ENCODE measurements at regions not wholly inside any gene's neighbourhood (a gene's known extent, or its start where the extent isn't known, plus 50 kb on each side); places are given as distances from the start of the nearest gene placed in this dataset.

- intact Hi-C loops (cut with DNase I; ENCODE audit: low total_unique reads) = no loop called here
- DNase-seq (ENCODE audit: low spot score in 2 of 2) = no peak
- no peak overlapping the region for H3K4me3 ChIP-seq (ENCODE audit: low read depth, poor library complexity, severe bottlenecking)
- no peak for TF ChIP-seq POLR2A (IDR thresholded peaks at IDR 0.05)
- no peak for TF ChIP-seq CTCF (IDR thresholded peaks at IDR 0.05)
- 50 to 63% methylated on average over 5 of the region's 5 CpGs for WGBS, 2 donors
Measured at GRCh38 chr5:25345240-25345771, 700.5 kb upstream of the CDH10 start.

GRCh38 chr5:25339541-25339940, 694.8 kb upstream of the CDH10 start:
- 68 to 74% methylated on average over 5 of the region's 5 CpGs for WGBS, 2 donors
- intact Hi-C loops (cut with DNase I; ENCODE audit: low total_unique reads) = no loop called here
- TF ChIP-seq POLR2A (IDR thresholded peaks at IDR 0.05) = no peak
- no peak for TF ChIP-seq CTCF (IDR thresholded peaks at IDR 0.05)
- no peak for DNase-seq (ENCODE audit: low spot score in 2 of 2)
- no peak overlapping the region for H3K4me3 ChIP-seq (ENCODE audit: low read depth, poor library complexity, severe bottlenecking)

DNA sequence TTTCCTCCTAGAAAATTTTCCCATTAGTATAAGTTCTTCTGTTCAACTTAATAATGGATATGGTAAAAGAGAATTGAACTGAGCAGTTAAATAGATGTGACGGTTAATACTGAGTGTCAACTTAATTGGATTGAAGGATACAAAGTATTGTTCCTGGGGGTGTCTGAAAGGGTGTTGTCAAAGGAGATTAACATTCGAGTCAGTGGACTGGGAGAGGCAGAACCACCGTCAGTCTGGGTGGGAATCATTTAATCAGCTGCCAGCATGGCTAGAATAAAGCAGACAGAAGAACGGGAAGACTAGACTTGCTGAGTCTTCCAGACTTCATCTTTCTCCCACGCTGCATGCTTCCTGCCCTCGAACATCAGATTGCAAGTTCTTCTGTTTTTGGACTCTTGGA, 689.6 kb upstream of the CDH10 start:
- WGBS, 2 donors = 81 to 83% methylated on average over 6 of the region's 6 CpGs
- no peak for DNase-seq (ENCODE audit: low spot score in 2 of 2)
- intact Hi-C loops (cut with DNase I; ENCODE audit: low total_unique reads) = no loop called here
- no peak overlapping the region for H3K4me3 ChIP-seq (ENCODE audit: low read depth, poor library complexity, severe bottlenecking)
- TF ChIP-seq POLR2A (IDR thresholded peaks at IDR 0.05) = no peak
- TF ChIP-seq CTCF (IDR thresholded peaks at IDR 0.05) = no peak

GRCh38 chr5:25330721-25331120, 685.9 kb upstream of the CDH10 start:
- no peak for DNase-seq (ENCODE audit: low spot score in 2 of 2)
- TF ChIP-seq CTCF (IDR thresholded peaks at IDR 0.05) = no peak
- TF ChIP-seq POLR2A (IDR thresholded peaks at IDR 0.05) = no peak
- WGBS, 2 donors = 86 to 100% methylated on average over 2 of the region's 3 CpGs

DNA sequence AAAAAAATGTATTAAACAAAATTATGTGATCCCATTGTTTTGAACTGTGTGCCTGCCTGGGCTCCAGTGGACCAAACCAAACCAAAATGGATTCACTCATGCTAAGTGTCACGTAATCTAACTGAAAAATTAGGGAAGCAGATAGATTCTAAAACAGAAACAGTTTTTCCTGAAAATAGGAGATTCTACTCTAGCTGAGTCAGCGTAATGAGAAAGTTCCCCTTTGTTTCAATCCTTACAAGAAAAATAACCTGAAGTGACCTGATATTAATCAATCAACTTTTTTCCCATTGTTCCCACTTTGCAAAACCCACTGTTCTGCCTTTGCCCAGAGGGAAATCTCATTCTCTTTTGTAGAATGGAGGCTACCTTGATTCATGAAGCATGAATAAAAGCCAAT, 682.4 kb upstream of the CDH10 start:
- intact Hi-C loops (cut with DNase I; ENCODE audit: low total_unique reads) = no loop called here
- WGBS, 2 donors = 85 to 87% methylated on average over 2 of the region's 2 CpGs
- no peak for TF ChIP-seq POLR2A (IDR thresholded peaks at IDR 0.05)
- TF ChIP-seq CTCF (IDR thresholded peaks at IDR 0.05) = no peak
- no peak for DNase-seq (ENCODE audit: low spot score in 2 of 2)
- H3K4me3 ChIP-seq (ENCODE audit: low read depth, poor library complexity, severe bottlenecking) = no peak overlapping the region

More at GRCh38 chr5:25330721-25331120, 685.9 kb upstream of the CDH10 start:
- H3K4me3 ChIP-seq (ENCODE audit: low read depth, poor library complexity, severe bottlenecking) = no peak overlapping the region
- intact Hi-C loops (cut with DNase I; ENCODE audit: low total_unique reads) = no loop called here

DNA sequence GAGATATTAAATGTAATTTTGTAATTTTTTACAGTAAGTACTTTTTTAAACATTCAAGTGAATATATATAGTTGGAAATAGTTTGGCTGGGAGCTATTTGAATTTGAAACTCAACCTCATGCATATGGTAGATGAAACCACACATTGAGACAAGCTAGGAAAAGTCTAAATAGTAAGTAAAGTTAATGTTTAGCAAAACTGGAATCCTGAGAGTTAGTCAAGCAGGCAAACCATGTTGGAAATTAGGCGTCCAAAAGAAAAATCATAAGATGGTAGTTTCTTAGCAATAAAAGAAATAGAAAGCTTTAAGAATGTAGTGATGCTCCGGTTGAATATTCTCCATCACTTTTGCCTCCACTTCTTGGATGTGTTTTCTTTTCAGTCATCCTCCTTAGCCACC, 657.1 kb upstream of the CDH10 start:
- H3K4me3 ChIP-seq (ENCODE audit: low read depth, poor library complexity, severe bottlenecking) = no peak overlapping the region
- WGBS, 2 donors = 89 to 90% methylated on average over 2 of the region's 2 CpGs
- no peak for TF ChIP-seq POLR2A (IDR thresholded peaks at IDR 0.05)
- no peak for TF ChIP-seq CTCF (IDR thresholded peaks at IDR 0.05)
- intact Hi-C loops (cut with DNase I; ENCODE audit: low total_unique reads) = no loop called here
- DNase-seq (ENCODE audit: low spot score in 2 of 2) = no peak

All from lower leg skin (tissue), 4 donors.